ENCODE measurements at regions not wholly inside any gene's neighbourhood (a gene's known extent, or its start where the extent isn't known, plus 50 kb on each side); places are given as distances from the start of the nearest gene placed in this dataset.

GRCh38 chr7:116100626-116101025 lies 70.1 kb upstream of the TFEC start:
- H3K27me3 ChIP-seq (ENCODE audit: control insufficient read depth, insufficient read depth, low read length), result no peaks in the 10 kb centered on the region
- no peak overlapping the region for H3K4me3 ChIP-seq (ENCODE audit: low read depth, low read length)
- H3K4me2 ChIP-seq (ENCODE audit: low read length), result no peak overlapping the region
- no peak overlapping the region for H3K9ac ChIP-seq
- H3K79me2 ChIP-seq, result no peaks in the 10 kb centered on the region
- no peak overlapping the region for H2AFZ ChIP-seq
- no peaks in the 10 kb centered on the region for H3K36me3 ChIP-seq (ENCODE audit: control insufficient read depth, insufficient read depth, low read length)
- TF ChIP-seq CTCF (IDR thresholded peaks at IDR 0.05), result no peak
- no peaks in the 10 kb centered on the region for H3K9me3 ChIP-seq (ENCODE audit: control insufficient read depth, low read length)
- no peaks in the 10 kb centered on the region for H3K4me1 ChIP-seq
- no peak overlapping the region for H3K27ac ChIP-seq

- no peaks in the 10 kb centered on the region for H3K36me3 ChIP-seq (ENCODE audit: control insufficient read depth, insufficient read depth, low read length)
- H3K27ac ChIP-seq, result no peak overlapping the region
- no peak for TF ChIP-seq CTCF (IDR thresholded peaks at IDR 0.05)
- no peak overlapping the region for H3K9ac ChIP-seq
- H3K4me1 ChIP-seq, result no peaks in the 10 kb centered on the region
- H3K9me3 ChIP-seq (ENCODE audit: control insufficient read depth, low read length), result no peaks in the 10 kb centered on the region
- H2AFZ ChIP-seq, result no peak overlapping the region
- no peak overlapping the region for H3K4me2 ChIP-seq (ENCODE audit: low read length)
- H3K4me3 ChIP-seq (ENCODE audit: low read depth, low read length), result no peak overlapping the region
- H3K27me3 ChIP-seq (ENCODE audit: control insufficient read depth, insufficient read depth, low read length), result no peaks in the 10 kb centered on the region
- H3K79me2 ChIP-seq, result no peaks in the 10 kb centered on the region
Observed at GRCh38 chr7:116101704-116102103, 71.1 kb upstream of the TFEC start.

- no peak overlapping the region for H3K4me3 ChIP-seq (ENCODE audit: low read depth, low read length)
- no peak overlapping the region for H2AFZ ChIP-seq
- no peaks in the 10 kb centered on the region for H3K9me3 ChIP-seq (ENCODE audit: control insufficient read depth, low read length)
- no peak overlapping the region for H3K4me2 ChIP-seq (ENCODE audit: low read length)
- no peak overlapping the region for H3K9ac ChIP-seq
- no peaks in the 10 kb centered on the region for H3K36me3 ChIP-seq (ENCODE audit: control insufficient read depth, insufficient read depth, low read length)
- no peaks in the 10 kb centered on the region for H3K27me3 ChIP-seq (ENCODE audit: control insufficient read depth, insufficient read depth, low read length)
- no peak overlapping the region for H3K27ac ChIP-seq
- no peaks in the 10 kb centered on the region for H3K79me2 ChIP-seq
- no peak for TF ChIP-seq CTCF (IDR thresholded peaks at IDR 0.05)
- H3K4me1 ChIP-seq, result no peaks in the 10 kb centered on the region
Observed at GRCh38 chr7:116111475-116111874, 80.9 kb upstream of the TFEC start.

- Histone ChIP-seq H3K4me3 (ENCODE audit: low read depth, low read length) (no peak overlapping the region), H3K27me3 (ENCODE audit: control insufficient read depth, insufficient read depth, low read length) (no peaks in the 10 kb centered on the region), H3K4me2 (ENCODE audit: low read length) (no peak overlapping the region), H3K36me3 (ENCODE audit: control insufficient read depth, insufficient read depth, low read length) (no peaks in the 10 kb centered on the region), H3K9ac (no peak overlapping the region), H3K79me2 (no peaks in the 10 kb centered on the region), H3K4me1 (no peaks in the 10 kb centered on the region), H2AFZ (no peak overlapping the region), H3K27ac (no peak overlapping the region), H3K9me3 (ENCODE audit: control insufficient read depth, low read length) (no peaks in the 10 kb centered on the region)
- no peak for TF ChIP-seq CTCF (IDR thresholded peaks at IDR 0.05)
Observed at GRCh38 chr7:116113310-116113709, 82.7 kb upstream of the TFEC start.

GRCh38 chr7:116120839-116121238 lies 89.5 kb upstream of the TES start:
- Histone ChIP-seq H3K9me3 (ENCODE audit: control insufficient read depth, low read length) (no peaks in the 10 kb centered on the region), H3K4me1 (no peaks in the 10 kb centered on the region), H3K27me3 (ENCODE audit: control insufficient read depth, insufficient read depth, low read length) (no peaks in the 10 kb centered on the region), H3K79me2 (no peaks in the 10 kb centered on the region), H3K36me3 (ENCODE audit: control insufficient read depth, insufficient read depth, low read length) (no peaks in the 10 kb centered on the region), H3K27ac (no peak overlapping the region), H2AFZ (no peak overlapping the region), H3K4me3 (ENCODE audit: low read depth, low read length) (no peak overlapping the region), H3K4me2 (ENCODE audit: low read length) (no peak overlapping the region), H3K9ac (no peak overlapping the region)
- TF ChIP-seq CTCF (IDR thresholded peaks at IDR 0.05), result no peak

Data from parathyroid adenoma (tissue), 2 donors.